IMR-90 (cell line): ENCODE measurements at regions not wholly inside any gene's neighbourhood (a gene's known extent, or its start where the extent isn't known, plus 50 kb on each side); places are given as distances from the start of the nearest gene placed in this dataset.

ENCODE experiments used
- ATAC-seq: fragments of 200-7000 bp; cut with Tn5 transposase; 2 replicates; pipeline ENCODE4 v1.9.1; 2020; ENCODE audit warnings: low read depth, mild to moderate bottlenecking, moderate library complexity
- BruUV-seq: library from RNA; stranded (reverse); fragments of 400-500 nt; replicated peaks from 2 replicates; lab custom pipeline; 2021; lab: Mats Ljungman, UMichigan
- CTCF ChIA-PET: fragments of 300-600 bp; formaldehyde crosslinking; extraction: SDS; loops from one replicate; lab custom pipeline; 2021; ENCODE audit warnings: antibody characterized with exemption; lab: Yijun Ruan, JAX
- POLR2A ChIA-PET: fragments of 300-600 bp; sonication (Branson Sonifier 250); formaldehyde crosslinking; loops from one replicate; lab custom pipeline; 2022; ENCODE audit warnings: antibody characterized with exemption; ENCODE audit not compliant: unreplicated experiment; lab: Charles Lee
- DNase-seq: peaks from one replicate; pipeline ENCODE4 v3.0.0; 2013
- H2AFZ ChIP-seq: replicated peaks from 2 replicates; pipeline ENCODE3; 2013; ENCODE audit warnings: low read length, mild to moderate bottlenecking; ENCODE audit not compliant: poor library complexity
- H2AK5ac ChIP-seq: 2 replicates; pipeline ENCODE4 v1.6.1; 2013; ENCODE audit warnings: low read depth, low read length, inconsistent platforms
- H2AK9ac ChIP-seq: replicated peaks from 2 replicates; pipeline ENCODE3; 2013; ENCODE audit warnings: mild to moderate bottlenecking, low read depth, low read length, moderate library complexity; ENCODE audit not compliant: poor library complexity
- H2BK120ac ChIP-seq: 2 replicates; pipeline ENCODE4 v1.6.1; 2013; ENCODE audit warnings: low read depth, low read length, inconsistent platforms
- H2BK15ac ChIP-seq: 3 replicates; pipeline ENCODE4 v1.6.1; 2013; ENCODE audit warnings: low read depth, low read length, inconsistent platforms
- H2BK20ac ChIP-seq: 2 replicates; pipeline ENCODE4 v1.6.1; 2013; ENCODE audit warnings: low read depth, mild to moderate bottlenecking, inconsistent platforms, low read length, moderate library complexity
- H2BK5ac ChIP-seq: 2 replicates; pipeline ENCODE4 v1.6.1; 2013; ENCODE audit warnings: mild to moderate bottlenecking, low read depth, low read length, inconsistent platforms; ENCODE audit not compliant: poor library complexity, severe bottlenecking
- H3K14ac ChIP-seq: replicated peaks from 2 replicates; pipeline ENCODE4 v1.6.1; 2013; ENCODE audit warnings: low read depth, low read length, inconsistent platforms
- H3K18ac ChIP-seq: 2 replicates; pipeline ENCODE4 v1.6.1; 2013; ENCODE audit warnings: low read depth, low read length, control low read depth
- H3K23ac ChIP-seq: 2 replicates; pipeline ENCODE4 v1.6.1; 2013; ENCODE audit warnings: low read depth, low read length, inconsistent platforms
- H3K27ac ChIP-seq: 2 replicates; pipeline ENCODE4 v1.5.1; 2013; ENCODE audit warnings: mild to moderate bottlenecking, control low read depth, low read length; ENCODE audit not compliant: insufficient read depth
- H3K27me3 ChIP-seq: 2 replicates; pipeline ENCODE4 v1.6.1; 2013; ENCODE audit warnings: low read length; ENCODE audit not compliant: control insufficient read depth, insufficient read depth
- H3K36me3 ChIP-seq: 2 replicates; pipeline ENCODE4 v1.6.1; 2013; ENCODE audit warnings: low read length, mixed read lengths; ENCODE audit not compliant: control insufficient read depth, insufficient read depth
- H3K4ac ChIP-seq: 2 replicates; pipeline ENCODE4 v1.6.1; 2013; ENCODE audit warnings: low read depth, low read length, inconsistent platforms
- H3K4me1 ChIP-seq: 2 replicates; pipeline ENCODE4 v1.6.1; 2013; ENCODE audit warnings: low read length, mixed read lengths; ENCODE audit not compliant: control insufficient read depth, insufficient read depth
- H3K4me2 ChIP-seq: 2 replicates; pipeline ENCODE4 v1.6.1; 2013; ENCODE audit warnings: low read depth, mild to moderate bottlenecking, control low read depth, low read length, moderate library complexity
- H3K4me3 ChIP-seq: 2 replicates; pipeline ENCODE4 v1.5.1; 2013; ENCODE audit warnings: low read depth, mild to moderate bottlenecking, control low read depth, low read length, moderate library complexity; ENCODE audit not compliant: insufficient read depth
- H3K56ac ChIP-seq: 2 replicates; pipeline ENCODE4 v1.6.1; 2013; ENCODE audit warnings: low read length, inconsistent platforms; ENCODE audit not compliant: insufficient read depth; ENCODE audit errors: extremely low read depth
- H3K79me1 ChIP-seq, 2 experiments: 2 replicates each; pipeline ENCODE4 v1.6.1; 2013; ENCODE audit warnings: low read length in 2 of 2, inconsistent platforms in 1 of 2, low read depth in 1 of 2
- H3K9ac ChIP-seq: 2 replicates; pipeline ENCODE4 v1.6.1; 2013; ENCODE audit warnings: low read depth, low read length, control low read depth
- H3K9me1 ChIP-seq: 2 replicates; pipeline ENCODE4 v1.6.1; 2013; ENCODE audit warnings: low read length, inconsistent platforms; ENCODE audit not compliant: insufficient read depth
- H3K9me3 ChIP-seq: 2 replicates; pipeline ENCODE4 v1.6.1; 2013; ENCODE audit warnings: low read length; ENCODE audit not compliant: control insufficient read depth, insufficient read depth
- H4K20me1 ChIP-seq: 2 replicates; pipeline ENCODE4 v1.6.1; 2013; ENCODE audit warnings: low read length, inconsistent platforms; ENCODE audit not compliant: insufficient read depth
- H4K5ac ChIP-seq: 2 replicates; pipeline ENCODE4 v1.6.1; 2013; ENCODE audit warnings: mild to moderate bottlenecking, low read depth, low read length, control low read depth
- H4K8ac ChIP-seq, 2 experiments: 2 replicates each; pipeline ENCODE4 v1.6.1; 2013; ENCODE audit warnings: low read depth in 2 of 2, low read length in 2 of 2, control low read depth in 1 of 2, inconsistent platforms in 1 of 2
- H4K91ac ChIP-seq: 2 replicates; pipeline ENCODE4 v1.6.1; 2013; ENCODE audit warnings: low read depth, low read length, inconsistent platforms; ENCODE audit not compliant: insufficient read depth
- CTCF ChIP-seq: conservative IDR thresholded peaks from 2 replicates; pipeline ENCODE4 v1.5.1; 2012; ENCODE audit warnings: mild to moderate bottlenecking, low read depth, low read length, improper control_type of control experiment
- FOS ChIP-seq: fragments of 150-350 bp; IDR thresholded peaks from 2 replicates; pipeline ENCODE4 v1.6.1; 2016; ENCODE audit warnings: low read depth, low read length
- MAZ ChIP-seq: IDR thresholded peaks from 2 replicates; pipeline ENCODE4 v1.6.1; 2012; ENCODE audit warnings: low read depth, mild to moderate bottlenecking, low read length, improper control_type of control experiment, moderate library complexity, borderline replicate concordance
- NFE2L2 ChIP-seq: fragments of 150-350 bp; IDR thresholded peaks from 2 replicates; pipeline ENCODE4 v1.6.1; 2016; ENCODE audit warnings: low read depth, mild to moderate bottlenecking, low read length
- RFX5 ChIP-seq: IDR thresholded peaks from 2 replicates; pipeline ENCODE4 v1.8.0; 2012; ENCODE audit warnings: low read depth, mild to moderate bottlenecking, low read length, moderate library complexity
- SMC3 ChIP-seq: fragments of 150-350 bp; IDR thresholded peaks from 2 replicates; pipeline ENCODE4 v1.6.1; 2016; ENCODE audit warnings: low read depth, mild to moderate bottlenecking, antibody characterized with exemption, low read length, moderate library complexity
- WGBS, 2 experiments: methylation state at CpG; one replicate each; pipeline versions ENCODE4 v1.1.5 to v1.1.7; 2013; ENCODE audit warnings: missing lambda C conversion rate in 2 of 2; ENCODE audit not compliant: insufficient read length in 1 of 2; ENCODE audit errors: extremely low coverage in 2 of 2; 5-methylcytosine and 5-hydroxymethylcytosine counted together
- dilution Hi-C: fragments of 300-500 bp; cut with HindIII; formaldehyde crosslinking; loops from one replicate; pipeline ENCODE4 v1.14.3; 2018; ENCODE audit warnings: low sequenced_read_pairs; ENCODE audit not compliant: unreplicated experiment
- in situ Hi-C: fragments of 300-500 bp; cut with MboI; formaldehyde crosslinking; loops from 3 replicates; pipeline ENCODE4 v1.14.3; 2019; ENCODE audit warnings: low sequenced_read_pairs, inconsistent platforms, mixed read lengths
- intact Hi-C: fragments of 100-400 bp; cut with micrococcal nuclease; formaldehyde crosslinking; loops from 2 replicates; pipeline ENCODE4 v1.10.0; 2022

DNA sequence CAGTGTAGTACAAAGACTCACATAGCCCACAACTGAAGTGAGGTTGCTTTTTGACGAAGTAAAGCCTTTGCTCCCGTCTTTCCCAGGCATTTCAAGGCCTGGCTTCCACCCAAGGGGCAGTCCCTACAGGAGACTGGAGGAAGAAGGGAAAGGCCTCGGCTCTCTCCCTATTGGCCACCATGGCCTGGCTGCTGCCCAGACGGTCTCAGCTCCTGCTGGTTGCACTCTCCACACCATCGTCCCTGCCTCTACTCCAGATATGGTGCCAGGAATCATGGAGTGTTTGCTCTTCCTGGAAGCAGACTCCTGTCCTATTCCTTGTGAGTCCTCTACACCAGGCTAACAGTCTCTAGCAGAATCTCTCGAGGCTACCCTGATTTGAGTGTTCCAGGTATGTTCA is 124.1 kb upstream of the UQCRFS1 start:
- dilution Hi-C loops, result no loop called here

More for the DNA sequence above, 124.1 kb upstream of the UQCRFS1 start:
- no TSS peak for BruUV-seq
- ATAC-seq (no peak), DNase-seq (no peak)
- peaks cover 9% of the 10 kb centered on the region for H3K9me3 ChIP-seq
- TF ChIP-seq NFE2L2 (no peak), SMC3 (no peak), RFX5 (no peak), CTCF (no peak), MAZ (no peak), FOS (no peak)
- no peak overlapping the region for H3K4me3 ChIP-seq
- no peak overlapping the region for H2BK15ac ChIP-seq
- no peak overlapping the region for H2AFZ ChIP-seq
- no peaks in the 10 kb centered on the region for H3K27me3 ChIP-seq
- WGBS, 2 experiments, result 11% methylated on average over 3 of the region's 6 CpGs; no CpG with 5 or more reads in 1 of the 2 experiments
- H3K23ac ChIP-seq, result no peak overlapping the region
- H4K20me1 ChIP-seq, result no peaks in the 10 kb centered on the region
- H4K91ac ChIP-seq, result no peak overlapping the region
- H2BK5ac ChIP-seq, result no peak overlapping the region
- no peak overlapping the region for H3K56ac ChIP-seq
- ChIA-PET CTCF (no interaction called here), POLR2A (no interaction called here)
- no peak overlapping the region for H3K4ac ChIP-seq
- H2BK120ac ChIP-seq, result no peak overlapping the region
- no peaks in the 10 kb centered on the region for H3K79me1 ChIP-seq
- no peak overlapping the region for H3K18ac ChIP-seq
- H3K4me2 ChIP-seq, result no peak overlapping the region
- no peaks in the 10 kb centered on the region for H3K4me1 ChIP-seq
- in situ Hi-C loops (no loop called here), intact Hi-C loops (no loop called here)
- H2AK9ac ChIP-seq, result no peak overlapping the region
- no peaks in the 10 kb centered on the region for H3K9me1 ChIP-seq
- no peak overlapping the region for H2AK5ac ChIP-seq
- H3K27ac ChIP-seq, result no peak overlapping the region
- H4K8ac ChIP-seq, result no peak overlapping the region
- no peaks in the 10 kb centered on the region for H3K36me3 ChIP-seq
- H4K5ac ChIP-seq, result no peak overlapping the region
- no peak overlapping the region for H3K14ac ChIP-seq
- H2BK20ac ChIP-seq, result no peak overlapping the region
- H3K9ac ChIP-seq, result no peak overlapping the region
